Esophagus muscularis mucosa (tissue), 3 donors: ENCODE measurements at regions not wholly inside any gene's neighbourhood (a gene's known extent, or its start where the extent isn't known, plus 50 kb on each side); places are given as distances from the start of the nearest gene placed in this dataset.
A peak's percentile ranks its signal among the peaks of the same experiment; 100 is the strongest.

ENCODE experiments used
- POLR2A ChIP-seq: fragments of 450-650 bp; IDR thresholded peaks from one replicate; pipeline ENCODE4 v1.6.1; 2017; ENCODE audit warnings: antibody characterized with exemption, moderate library complexity, mild to moderate bottlenecking, low read depth
- POLR2AphosphoS5 ChIP-seq, 2 donors: sonication (generic); formaldehyde crosslinking; IDR thresholded peaks; one replicate each; pipeline ENCODE4 v1.6.1; 2017; ENCODE audit warnings: antibody characterized with exemption in 2 of 2
- TF ChIP-seq, protein P1 (sequence below), 3 experiments: fragments of 200-600 bp in 2 of 3; fragments of 450-650 bp in 1 of 3; sonication (generic) in 2 of 3; IDR thresholded peaks; one replicate each; pipeline ENCODE4 v1.5.1; 2017 to 2019; ENCODE audit warnings: antibody characterized with exemption in 3 of 3, mild to moderate bottlenecking in 2 of 3, moderate library complexity in 1 of 3

GRCh38 chr3:115239717-115240116 lies 92.6 kb upstream of the ZBTB20 start:
- TF ChIP-seq, protein P1, sequence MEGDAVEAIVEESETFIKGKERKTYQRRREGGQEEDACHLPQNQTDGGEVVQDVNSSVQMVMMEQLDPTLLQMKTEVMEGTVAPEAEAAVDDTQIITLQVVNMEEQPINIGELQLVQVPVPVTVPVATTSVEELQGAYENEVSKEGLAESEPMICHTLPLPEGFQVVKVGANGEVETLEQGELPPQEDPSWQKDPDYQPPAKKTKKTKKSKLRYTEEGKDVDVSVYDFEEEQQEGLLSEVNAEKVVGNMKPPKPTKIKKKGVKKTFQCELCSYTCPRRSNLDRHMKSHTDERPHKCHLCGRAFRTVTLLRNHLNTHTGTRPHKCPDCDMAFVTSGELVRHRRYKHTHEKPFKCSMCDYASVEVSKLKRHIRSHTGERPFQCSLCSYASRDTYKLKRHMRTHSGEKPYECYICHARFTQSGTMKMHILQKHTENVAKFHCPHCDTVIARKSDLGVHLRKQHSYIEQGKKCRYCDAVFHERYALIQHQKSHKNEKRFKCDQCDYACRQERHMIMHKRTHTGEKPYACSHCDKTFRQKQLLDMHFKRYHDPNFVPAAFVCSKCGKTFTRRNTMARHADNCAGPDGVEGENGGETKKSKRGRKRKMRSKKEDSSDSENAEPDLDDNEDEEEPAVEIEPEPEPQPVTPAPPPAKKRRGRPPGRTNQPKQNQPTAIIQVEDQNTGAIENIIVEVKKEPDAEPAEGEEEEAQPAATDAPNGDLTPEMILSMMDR (IDR thresholded peaks at IDR 0.05), result no peak
- no peak for TF ChIP-seq POLR2A
- TF ChIP-seq POLR2AphosphoS5 (IDR thresholded peaks at IDR 0.05), result peak; percentile 53 to 58
